ENCODE measurements at regions not wholly inside any gene's neighbourhood (a gene's known extent, or its start where the extent isn't known, plus 50 kb on each side); places are given as distances from the start of the nearest gene placed in this dataset.

DNA sequence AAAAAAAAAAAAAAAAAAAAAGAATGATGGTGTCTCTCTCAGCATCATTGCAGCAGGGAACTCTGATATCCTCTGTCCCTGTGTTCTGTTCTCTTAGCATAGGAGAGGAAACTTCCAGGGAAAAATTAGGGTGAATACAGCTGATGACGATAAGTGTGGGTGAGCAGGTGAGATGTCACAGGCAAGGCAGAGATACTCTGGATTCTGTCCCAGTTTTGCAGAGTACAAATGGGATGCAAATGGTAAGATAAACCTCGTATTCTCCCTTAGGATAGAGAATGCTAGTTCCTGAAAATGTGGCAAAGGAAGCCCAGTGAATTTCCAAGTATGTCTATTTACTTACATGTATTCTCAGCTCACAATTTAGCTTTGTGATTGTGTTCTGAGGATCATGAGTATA is 671.6 kb upstream of the BOD1L1 start:
- intact Hi-C loops (cut with DNase I): no loop called here
- ATAC-seq: no peak
- Histone ChIP-seq H3K27ac (no peak overlapping the region), H3K9me3 (no peaks in the 10 kb centered on the region), H3K4me3 (no peak overlapping the region), H3K36me3 (no peaks in the 10 kb centered on the region), H3K27me3 (ENCODE audit: low read depth) (no peaks in the 10 kb centered on the region), H3K4me1 (no peaks in the 10 kb centered on the region)
- DNase-seq: no peak
- TF ChIP-seq, protein P1, sequence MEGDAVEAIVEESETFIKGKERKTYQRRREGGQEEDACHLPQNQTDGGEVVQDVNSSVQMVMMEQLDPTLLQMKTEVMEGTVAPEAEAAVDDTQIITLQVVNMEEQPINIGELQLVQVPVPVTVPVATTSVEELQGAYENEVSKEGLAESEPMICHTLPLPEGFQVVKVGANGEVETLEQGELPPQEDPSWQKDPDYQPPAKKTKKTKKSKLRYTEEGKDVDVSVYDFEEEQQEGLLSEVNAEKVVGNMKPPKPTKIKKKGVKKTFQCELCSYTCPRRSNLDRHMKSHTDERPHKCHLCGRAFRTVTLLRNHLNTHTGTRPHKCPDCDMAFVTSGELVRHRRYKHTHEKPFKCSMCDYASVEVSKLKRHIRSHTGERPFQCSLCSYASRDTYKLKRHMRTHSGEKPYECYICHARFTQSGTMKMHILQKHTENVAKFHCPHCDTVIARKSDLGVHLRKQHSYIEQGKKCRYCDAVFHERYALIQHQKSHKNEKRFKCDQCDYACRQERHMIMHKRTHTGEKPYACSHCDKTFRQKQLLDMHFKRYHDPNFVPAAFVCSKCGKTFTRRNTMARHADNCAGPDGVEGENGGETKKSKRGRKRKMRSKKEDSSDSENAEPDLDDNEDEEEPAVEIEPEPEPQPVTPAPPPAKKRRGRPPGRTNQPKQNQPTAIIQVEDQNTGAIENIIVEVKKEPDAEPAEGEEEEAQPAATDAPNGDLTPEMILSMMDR (IDR thresholded peaks at IDR 0.05): no peak

DNA sequence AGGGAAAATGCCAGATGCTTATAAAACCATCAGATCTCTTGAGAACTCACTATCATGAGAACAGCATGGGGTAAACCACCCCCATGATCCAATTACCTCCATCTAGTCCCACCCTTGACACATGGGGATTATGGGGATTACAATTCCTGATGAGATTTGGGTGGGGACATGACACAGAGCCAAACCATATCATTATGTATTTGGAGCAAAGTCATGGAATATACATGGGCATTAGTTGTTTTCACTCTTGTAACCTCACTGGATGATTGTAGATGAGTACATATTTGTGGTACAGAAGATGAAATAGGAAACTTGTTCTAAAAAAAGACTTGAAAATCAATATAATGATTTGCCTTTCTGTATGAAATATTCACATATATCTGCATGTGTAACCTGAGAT is 674.5 kb upstream of the BOD1L1 start:
- DNase-seq (no peak), ATAC-seq (no peak)
- H3K36me3 ChIP-seq: no peaks in the 10 kb centered on the region
- no peaks in the 10 kb centered on the region for H3K27me3 ChIP-seq (ENCODE audit: low read depth)
- no peaks in the 10 kb centered on the region for H3K9me3 ChIP-seq
- TF ChIP-seq, protein P1 (IDR thresholded peaks at IDR 0.05): no peak
- H3K4me3 ChIP-seq: no peak overlapping the region
- intact Hi-C loops (cut with DNase I): no loop called here
- H3K27ac ChIP-seq: no peak overlapping the region
- H3K4me1 ChIP-seq: no peaks in the 10 kb centered on the region

DNA sequence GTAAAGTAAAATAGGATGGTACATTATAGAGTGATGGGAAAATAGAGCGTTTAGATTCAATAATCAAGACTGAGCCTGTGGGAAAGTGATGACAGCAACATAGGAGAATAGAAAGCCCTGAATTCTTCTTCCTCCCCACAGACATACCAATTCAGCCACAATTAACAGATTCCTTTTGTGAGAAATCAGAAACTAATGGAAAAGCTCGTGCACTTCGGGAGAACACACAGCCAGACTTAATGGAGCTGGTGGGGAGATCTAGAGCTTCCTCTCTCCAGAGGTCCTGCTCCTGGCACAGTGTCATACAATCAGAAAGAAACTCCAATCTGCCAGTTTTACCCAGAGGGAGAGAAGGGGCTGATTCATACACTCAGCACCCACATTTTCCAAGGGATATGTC is 676.3 kb upstream of the BOD1L1 start:
- DNase-seq: no peak
- H3K27ac ChIP-seq: no peak overlapping the region
- intact Hi-C loops (cut with DNase I): no loop called here
- H3K36me3 ChIP-seq: no peaks in the 10 kb centered on the region
- H3K27me3 ChIP-seq (ENCODE audit: low read depth): no peaks in the 10 kb centered on the region
- no peaks in the 10 kb centered on the region for H3K4me1 ChIP-seq
- no peak overlapping the region for H3K4me3 ChIP-seq
- ATAC-seq: no peak
- no peaks in the 10 kb centered on the region for H3K9me3 ChIP-seq
- TF ChIP-seq, protein P1 (IDR thresholded peaks at IDR 0.05): no peak

DNA sequence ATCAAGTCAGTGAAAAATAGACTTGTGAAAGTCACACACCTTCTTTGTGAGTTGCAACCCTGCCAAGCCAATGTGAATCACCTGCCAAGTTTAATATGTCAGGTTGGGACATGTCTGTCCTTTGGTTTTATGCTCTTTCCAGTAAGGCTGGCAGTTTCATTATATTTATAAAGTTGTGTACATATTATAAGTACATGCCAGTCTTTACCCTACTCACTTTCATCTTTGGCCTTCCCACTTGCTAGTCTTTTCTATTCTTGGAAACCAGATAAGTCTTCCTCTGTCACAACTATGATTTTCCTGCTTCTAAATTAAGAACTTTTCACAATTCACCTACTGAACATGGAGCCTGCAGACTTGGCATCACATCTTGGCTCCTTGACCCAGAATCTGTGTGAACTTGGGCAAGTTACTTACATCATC is 680.7 kb upstream of the BOD1L1 start:
- no peaks in the 10 kb centered on the region for H3K9me3 ChIP-seq
- H3K4me3 ChIP-seq: no peak overlapping the region
- no peaks in the 10 kb centered on the region for H3K4me1 ChIP-seq
- TF ChIP-seq, protein P1 (IDR thresholded peaks at IDR 0.05): no peak
- no peak for ATAC-seq
- intact Hi-C loops (cut with DNase I): no loop called here
- H3K27ac ChIP-seq: no peak overlapping the region
- no peaks in the 10 kb centered on the region for H3K36me3 ChIP-seq
- H3K27me3 ChIP-seq (ENCODE audit: low read depth): no peaks in the 10 kb centered on the region
- no peak for DNase-seq

DNA sequence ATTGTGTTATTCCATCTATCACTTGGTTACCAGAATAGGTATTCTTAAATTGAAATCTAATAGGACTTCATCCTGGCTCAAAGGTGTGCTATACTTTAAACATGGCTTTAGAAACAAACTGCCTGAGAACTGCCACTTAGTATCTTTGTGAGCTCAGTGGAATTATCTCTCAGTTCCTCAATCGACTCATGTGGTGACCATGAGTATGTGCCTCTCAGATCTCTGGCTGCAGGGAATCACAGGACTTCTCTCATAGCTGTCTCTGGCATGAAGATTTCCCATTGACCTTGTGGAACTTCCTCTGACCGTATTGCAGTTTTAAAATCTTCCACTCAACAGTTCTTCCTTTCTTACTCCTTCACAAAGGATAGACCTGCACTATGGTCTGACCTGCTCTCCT is 681.9 kb upstream of the BOD1L1 start:
- Histone ChIP-seq H3K36me3 (no peaks in the 10 kb centered on the region), H3K4me1 (no peaks in the 10 kb centered on the region), H3K27me3 (ENCODE audit: low read depth) (no peaks in the 10 kb centered on the region), H3K4me3 (no peak overlapping the region), H3K9me3 (no peaks in the 10 kb centered on the region), H3K27ac (no peak overlapping the region)
- ATAC-seq (no peak), DNase-seq (no peak)
- intact Hi-C loops (cut with DNase I): no loop called here
- TF ChIP-seq, protein P1 (IDR thresholded peaks at IDR 0.05): no peak

DNA sequence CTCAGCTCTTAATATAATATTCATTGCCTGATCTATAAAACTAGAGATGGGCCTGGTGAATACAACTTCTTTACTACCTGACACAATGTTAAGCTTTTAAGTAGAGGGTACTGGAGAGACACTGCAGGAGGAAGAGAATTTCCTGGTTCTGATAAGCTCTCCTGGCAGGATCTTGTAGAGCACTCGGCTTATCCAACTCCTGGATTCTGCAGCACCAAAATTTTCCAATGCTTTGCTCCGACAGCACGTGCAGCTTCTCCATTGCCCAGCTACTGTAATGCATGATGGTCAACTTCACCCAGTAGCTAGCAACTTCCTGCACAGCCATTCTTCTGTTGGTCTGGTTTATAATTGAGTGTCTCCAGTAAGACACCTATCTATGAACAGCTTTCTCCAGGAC is 686.2 kb upstream of the BOD1L1 start:
- ATAC-seq (no peak), DNase-seq (no peak)
- TF ChIP-seq, protein P1 (IDR thresholded peaks at IDR 0.05): no peak
- Histone ChIP-seq H3K27ac (no peak overlapping the region), H3K9me3 (no peaks in the 10 kb centered on the region), H3K4me3 (no peak overlapping the region), H3K4me1 (no peaks in the 10 kb centered on the region), H3K27me3 (ENCODE audit: low read depth) (no peaks in the 10 kb centered on the region), H3K36me3 (no peaks in the 10 kb centered on the region)
- intact Hi-C loops (cut with DNase I): no loop called here

Data from lower lobe of right lung (tissue), 2 donors.